ENCODE measurements at regions not wholly inside any gene's neighbourhood (a gene's known extent, or its start where the extent isn't known, plus 50 kb on each side); places are given as distances from the start of the nearest gene placed in this dataset.

DNA sequence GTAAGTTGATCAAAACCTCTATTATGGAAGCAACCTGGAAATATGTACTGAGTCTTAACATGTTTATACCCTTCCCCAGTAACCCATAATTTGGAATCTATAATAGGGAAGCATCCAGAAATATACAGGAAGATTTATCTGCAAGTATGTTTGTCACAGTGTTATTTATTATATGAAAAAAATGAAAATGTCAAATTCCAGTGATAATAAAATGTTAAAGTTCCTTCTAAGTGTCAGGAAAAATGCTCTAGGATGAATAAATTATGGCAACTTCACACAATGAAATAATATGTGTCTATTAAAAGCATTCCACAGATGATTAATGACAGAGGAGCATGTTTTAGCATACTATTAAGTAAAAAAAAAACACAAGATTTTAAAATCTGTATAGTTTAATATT is 202.3 kb upstream of the PRNP start (continued):
- TF ChIP-seq, protein P1, sequence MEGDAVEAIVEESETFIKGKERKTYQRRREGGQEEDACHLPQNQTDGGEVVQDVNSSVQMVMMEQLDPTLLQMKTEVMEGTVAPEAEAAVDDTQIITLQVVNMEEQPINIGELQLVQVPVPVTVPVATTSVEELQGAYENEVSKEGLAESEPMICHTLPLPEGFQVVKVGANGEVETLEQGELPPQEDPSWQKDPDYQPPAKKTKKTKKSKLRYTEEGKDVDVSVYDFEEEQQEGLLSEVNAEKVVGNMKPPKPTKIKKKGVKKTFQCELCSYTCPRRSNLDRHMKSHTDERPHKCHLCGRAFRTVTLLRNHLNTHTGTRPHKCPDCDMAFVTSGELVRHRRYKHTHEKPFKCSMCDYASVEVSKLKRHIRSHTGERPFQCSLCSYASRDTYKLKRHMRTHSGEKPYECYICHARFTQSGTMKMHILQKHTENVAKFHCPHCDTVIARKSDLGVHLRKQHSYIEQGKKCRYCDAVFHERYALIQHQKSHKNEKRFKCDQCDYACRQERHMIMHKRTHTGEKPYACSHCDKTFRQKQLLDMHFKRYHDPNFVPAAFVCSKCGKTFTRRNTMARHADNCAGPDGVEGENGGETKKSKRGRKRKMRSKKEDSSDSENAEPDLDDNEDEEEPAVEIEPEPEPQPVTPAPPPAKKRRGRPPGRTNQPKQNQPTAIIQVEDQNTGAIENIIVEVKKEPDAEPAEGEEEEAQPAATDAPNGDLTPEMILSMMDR (IDR thresholded peaks at IDR 0.05 in 2 of 3, conservative IDR thresholded peaks at IDR 0.05 in 1 of 3; ENCODE audit: control insufficient read depth in 2 of 3, extremely low read depth in 1 of 3, insufficient read depth in 1 of 3, low read depth in 3 of 3, low read length in 3 of 3) = no peak
- TF ChIP-seq, protein P2, sequence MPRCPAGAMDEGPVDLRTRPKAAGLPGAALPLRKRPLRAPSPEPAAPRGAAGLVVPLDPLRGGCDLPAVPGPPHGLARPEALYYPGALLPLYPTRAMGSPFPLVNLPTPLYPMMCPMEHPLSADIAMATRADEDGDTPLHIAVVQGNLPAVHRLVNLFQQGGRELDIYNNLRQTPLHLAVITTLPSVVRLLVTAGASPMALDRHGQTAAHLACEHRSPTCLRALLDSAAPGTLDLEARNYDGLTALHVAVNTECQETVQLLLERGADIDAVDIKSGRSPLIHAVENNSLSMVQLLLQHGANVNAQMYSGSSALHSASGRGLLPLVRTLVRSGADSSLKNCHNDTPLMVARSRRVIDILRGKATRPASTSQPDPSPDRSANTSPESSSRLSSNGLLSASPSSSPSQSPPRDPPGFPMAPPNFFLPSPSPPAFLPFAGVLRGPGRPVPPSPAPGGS (IDR thresholded peaks at IDR 0.05; ENCODE audit: borderline replicate concordance, insufficient read depth, low read depth, low read length, poor library complexity, severe bottlenecking) = no peak
- no peak for TF ChIP-seq CEBPB (IDR thresholded peaks at IDR 0.05; ENCODE audit: borderline replicate concordance in 1 of 2, low read depth in 2 of 2, low read length in 2 of 2)
- no peak for TF ChIP-seq BACH1 (IDR thresholded peaks at IDR 0.05; ENCODE audit: borderline replicate concordance)
- no peak for TF ChIP-seq SUZ12 (IDR thresholded peaks at IDR 0.05; ENCODE audit: unreplicated experiment)
- TF ChIP-seq, protein P3, sequence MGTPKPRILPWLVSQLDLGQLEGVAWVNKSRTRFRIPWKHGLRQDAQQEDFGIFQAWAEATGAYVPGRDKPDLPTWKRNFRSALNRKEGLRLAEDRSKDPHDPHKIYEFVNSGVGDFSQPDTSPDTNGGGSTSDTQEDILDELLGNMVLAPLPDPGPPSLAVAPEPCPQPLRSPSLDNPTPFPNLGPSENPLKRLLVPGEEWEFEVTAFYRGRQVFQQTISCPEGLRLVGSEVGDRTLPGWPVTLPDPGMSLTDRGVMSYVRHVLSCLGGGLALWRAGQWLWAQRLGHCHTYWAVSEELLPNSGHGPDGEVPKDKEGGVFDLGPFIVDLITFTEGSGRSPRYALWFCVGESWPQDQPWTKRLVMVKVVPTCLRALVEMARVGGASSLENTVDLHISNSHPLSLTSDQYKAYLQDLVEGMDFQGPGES (IDR thresholded peaks at IDR 0.05) = no peak
- TF ChIP-seq, protein P4, sequence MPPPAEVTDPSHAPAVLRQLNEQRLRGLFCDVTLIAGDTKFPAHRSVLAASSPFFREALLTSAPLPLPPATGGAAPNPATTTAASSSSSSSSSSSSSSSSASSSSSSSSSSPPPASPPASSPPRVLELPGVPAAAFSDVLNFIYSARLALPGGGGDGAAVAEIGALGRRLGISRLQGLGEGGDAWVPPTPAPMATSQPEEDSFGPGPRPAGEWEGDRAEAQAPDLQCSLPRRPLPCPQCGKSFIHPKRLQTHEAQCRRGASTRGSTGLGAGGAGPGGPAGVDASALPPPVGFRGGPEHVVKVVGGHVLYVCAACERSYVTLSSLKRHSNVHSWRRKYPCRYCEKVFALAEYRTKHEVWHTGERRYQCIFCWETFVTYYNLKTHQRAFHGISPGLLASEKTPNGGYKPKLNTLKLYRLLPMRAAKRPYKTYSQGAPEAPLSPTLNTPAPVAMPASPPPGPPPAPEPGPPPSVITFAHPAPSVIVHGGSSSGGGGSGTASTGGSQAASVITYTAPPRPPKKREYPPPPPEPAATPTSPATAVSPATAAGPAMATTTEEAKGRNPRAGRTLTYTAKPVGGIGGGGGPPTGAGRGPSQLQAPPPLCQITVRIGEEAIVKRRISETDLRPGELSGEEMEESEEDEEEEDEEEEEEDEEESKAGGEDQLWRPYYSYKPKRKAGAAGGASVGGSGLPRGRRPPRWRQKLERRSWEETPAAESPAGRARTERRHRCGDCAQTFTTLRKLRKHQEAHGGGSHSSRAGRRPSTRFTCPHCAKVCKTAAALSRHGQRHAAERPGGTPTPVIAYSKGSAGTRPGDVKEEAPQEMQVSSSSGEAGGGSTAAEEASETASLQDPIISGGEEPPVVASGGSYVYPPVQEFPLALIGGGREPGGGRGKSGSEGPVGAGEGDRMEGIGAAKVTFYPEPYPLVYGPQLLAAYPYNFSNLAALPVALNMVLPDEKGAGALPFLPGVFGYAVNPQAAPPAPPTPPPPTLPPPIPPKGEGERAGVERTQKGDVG (CRISPR knock-in tag; IDR thresholded peaks at IDR 0.05) = no peak

Data from GM12878 (cell line).